Stomach (tissue), 4 donors: ENCODE measurements at regions not wholly inside any gene's neighbourhood (a gene's known extent, or its start where the extent isn't known, plus 50 kb on each side); places are given as distances from the start of the nearest gene placed in this dataset.

Source experiments
- POLR2A ChIP-seq, 4 donors: fragments of 450-650 bp; IDR thresholded peaks; one replicate each; pipeline ENCODE4 v1.6.1; 2016; ENCODE audit warnings: antibody characterized with exemption in 4 of 4, control low read depth in 2 of 4, mild to moderate bottlenecking in 1 of 4, moderate library complexity in 1 of 4
- POLR2AphosphoS5 ChIP-seq, 3 donors: sonication (generic); formaldehyde crosslinking; IDR thresholded peaks; one replicate each; pipeline ENCODE4 v1.6.1; 2016; ENCODE audit warnings: antibody characterized with exemption in 3 of 3
- TF ChIP-seq, protein P1 (sequence below), 7 experiments: fragments of 450-650 bp in 4 of 7; fragments of 200-600 bp in 3 of 7; sonication (generic) in 3 of 7; IDR thresholded peaks; one replicate each; pipeline ENCODE4 v1.5.1; 2016 to 2019; ENCODE audit warnings: antibody characterized with exemption in 7 of 7, control low read depth in 2 of 7, mild to moderate bottlenecking in 1 of 7

GRCh38 chrX:43479850-43480249, 176.2 kb upstream of the MAOA start:
- TF ChIP-seq, protein P1, sequence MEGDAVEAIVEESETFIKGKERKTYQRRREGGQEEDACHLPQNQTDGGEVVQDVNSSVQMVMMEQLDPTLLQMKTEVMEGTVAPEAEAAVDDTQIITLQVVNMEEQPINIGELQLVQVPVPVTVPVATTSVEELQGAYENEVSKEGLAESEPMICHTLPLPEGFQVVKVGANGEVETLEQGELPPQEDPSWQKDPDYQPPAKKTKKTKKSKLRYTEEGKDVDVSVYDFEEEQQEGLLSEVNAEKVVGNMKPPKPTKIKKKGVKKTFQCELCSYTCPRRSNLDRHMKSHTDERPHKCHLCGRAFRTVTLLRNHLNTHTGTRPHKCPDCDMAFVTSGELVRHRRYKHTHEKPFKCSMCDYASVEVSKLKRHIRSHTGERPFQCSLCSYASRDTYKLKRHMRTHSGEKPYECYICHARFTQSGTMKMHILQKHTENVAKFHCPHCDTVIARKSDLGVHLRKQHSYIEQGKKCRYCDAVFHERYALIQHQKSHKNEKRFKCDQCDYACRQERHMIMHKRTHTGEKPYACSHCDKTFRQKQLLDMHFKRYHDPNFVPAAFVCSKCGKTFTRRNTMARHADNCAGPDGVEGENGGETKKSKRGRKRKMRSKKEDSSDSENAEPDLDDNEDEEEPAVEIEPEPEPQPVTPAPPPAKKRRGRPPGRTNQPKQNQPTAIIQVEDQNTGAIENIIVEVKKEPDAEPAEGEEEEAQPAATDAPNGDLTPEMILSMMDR (IDR thresholded peaks at IDR 0.05) = no peak
- TF ChIP-seq POLR2AphosphoS5 (IDR thresholded peaks at IDR 0.05) (no peak), POLR2A (IDR thresholded peaks at IDR 0.05) (no peak)
